22Rv1 (cell line): ENCODE measurements at regions not wholly inside any gene's neighbourhood (a gene's known extent, or its start where the extent isn't known, plus 50 kb on each side); places are given as distances from the start of the nearest gene placed in this dataset.

ENCODE experiments used
- H3K27ac ChIP-seq: fragments of 450-650 bp; 2 replicates; pipeline ENCODE4 v1.5.1; 2017
- CTCF ChIP-seq: fragments of 450-650 bp; IDR thresholded peaks from 2 replicates; pipeline ENCODE4 v1.5.1; 2017; ENCODE audit warnings: mild to moderate bottlenecking
- ZFX ChIP-seq: fragments of 450-650 bp; IDR thresholded peaks from 2 replicates; pipeline ENCODE4 v1.6.1; 2017; ENCODE audit warnings: antibody characterized with exemption, borderline replicate concordance

DNA sequence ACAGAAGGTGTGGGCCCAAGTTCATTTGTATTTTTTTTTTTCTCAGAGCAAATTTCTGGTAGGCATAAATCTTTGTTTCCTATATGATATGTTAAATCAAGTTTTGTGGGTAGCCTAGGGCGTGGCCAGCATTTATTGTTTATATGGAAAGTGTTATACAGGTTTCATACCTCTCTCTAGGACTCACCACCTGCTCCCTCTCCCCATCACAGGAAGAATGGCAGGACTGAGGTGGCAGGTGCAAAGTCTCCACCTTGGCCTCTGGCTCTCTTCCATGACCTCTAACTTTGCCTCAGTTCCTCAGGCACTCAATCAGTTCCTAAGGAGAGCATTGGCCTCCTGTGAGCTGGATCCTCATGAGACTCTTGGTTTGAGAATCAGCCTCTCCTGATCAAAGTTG lies 172.3 kb upstream of the TSC22D1 start:
- H3K27ac ChIP-seq = no peak overlapping the region
- TF ChIP-seq CTCF (no peak), ZFX (no peak)

- TF ChIP-seq CTCF (no peak), ZFX (no peak)
- no peak overlapping the region for H3K27ac ChIP-seq
Measured at GRCh38 chr13:44747179-44747578, 171.0 kb upstream of the TSC22D1 start.

DNA sequence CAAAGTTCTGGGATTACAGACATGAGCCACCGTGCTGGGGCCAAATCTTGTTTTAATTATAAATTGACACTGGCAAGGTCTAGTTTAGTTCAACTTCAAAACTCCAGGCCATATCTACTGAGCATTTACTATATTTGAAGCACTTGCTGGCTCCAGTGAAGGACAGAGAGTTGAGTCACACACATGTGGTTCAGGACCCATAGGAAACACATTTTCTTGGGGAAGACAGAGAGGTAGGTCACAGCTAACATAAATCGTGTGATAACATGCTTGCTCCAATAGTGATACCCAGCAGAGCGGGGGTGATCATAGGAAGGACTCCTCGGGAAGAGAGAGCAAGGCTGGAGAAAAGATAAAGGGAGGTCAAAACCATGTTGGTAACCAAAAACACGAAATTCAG lies 170.6 kb upstream of the TSC22D1 start:
- H3K27ac ChIP-seq = no peak overlapping the region
- TF ChIP-seq ZFX (no peak), CTCF (no peak)

GRCh38 chr13:44744880-44745633 lies 168.9 kb upstream of the TSC22D1 start:
- no peak overlapping the region for H3K27ac ChIP-seq
- TF ChIP-seq ZFX = no peak

- no peak for TF ChIP-seq CTCF
- TF ChIP-seq ZFX = no peak
- no peak overlapping the region for H3K27ac ChIP-seq
Measured at GRCh38 chr13:44739539-44739938, 163.4 kb upstream of the TSC22D1 start.

GRCh38 chr13:44739120-44739519 lies 163.0 kb upstream of the TSC22D1 start:
- no peak overlapping the region for H3K27ac ChIP-seq
- TF ChIP-seq CTCF = peak; percentile 19; the same call in 1 of the 2 replicates
- no peak for TF ChIP-seq ZFX

DNA sequence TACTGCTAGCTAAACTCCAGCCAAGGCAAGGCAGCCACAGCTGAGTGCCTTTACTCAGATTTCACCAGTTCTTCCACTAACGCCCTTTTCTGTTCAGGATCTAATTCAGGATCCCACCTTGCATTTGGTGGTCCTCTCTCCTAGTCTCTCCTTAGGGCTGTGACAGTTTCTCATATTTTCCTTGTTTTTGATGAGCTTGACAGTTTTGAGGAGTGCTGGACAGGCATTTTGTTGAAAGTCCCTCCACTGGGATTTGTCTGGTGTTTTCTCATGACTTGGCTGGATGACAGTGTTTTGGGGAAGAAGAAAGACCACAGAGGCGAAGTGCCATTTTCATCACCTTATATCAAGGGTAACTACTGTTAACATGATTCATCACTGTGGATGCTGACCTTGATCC lies 162.3 kb upstream of the TSC22D1 start:
- TF ChIP-seq ZFX (no peak), CTCF (no peak)
- no peak overlapping the region for H3K27ac ChIP-seq

- no peak for TF ChIP-seq ZFX
- no peak for TF ChIP-seq CTCF
- H3K27ac ChIP-seq = no peak overlapping the region
Measured at GRCh38 chr13:44735806-44736205, 159.7 kb upstream of the TSC22D1 start.
